D721Med (cell line): ENCODE measurements at regions not wholly inside any gene's neighbourhood (a gene's known extent, or its start where the extent isn't known, plus 50 kb on each side); places are given as distances from the start of the nearest gene placed in this dataset.

Experiments
- DNase-seq: peaks from one replicate; pipeline ENCODE4 v3.0.0; 2011; ENCODE audit warnings: low spot score; ENCODE audit not compliant: insufficient read length
- FAIRE-seq: peaks from 2 replicates; lab custom pipeline; 2011; peaks lifted over from hg19 to GRCh38; lab: Jason Lieb, UNC
- CTCF ChIP-seq: IDR thresholded peaks from 2 replicates; pipeline ENCODE4 v1.5.1; 2012; ENCODE audit warnings: mild to moderate bottlenecking, control low read depth; ENCODE audit not compliant: insufficient read depth; ENCODE audit errors: missing control alignments

GRCh38 chr4:152118819-152119553 is 358.2 kb upstream of the GATB start:
- no peak for DNase-seq
- no peak for FAIRE-seq
- TF ChIP-seq CTCF: no peak

GRCh38 chr4:152117933-152118507 is 357.2 kb upstream of the GATB start:
- no peak for FAIRE-seq
- no peak for DNase-seq
- TF ChIP-seq CTCF: no peak

- no peak for TF ChIP-seq CTCF
- no peak for DNase-seq
- FAIRE-seq: no peak
Measured at GRCh38 chr4:152117520-152117919, 356.7 kb upstream of the GATB start.

- FAIRE-seq (no peak), DNase-seq (no peak)
- TF ChIP-seq CTCF: no peak
Measured at GRCh38 chr4:152117054-152117453, 356.2 kb upstream of the GATB start.

DNA sequence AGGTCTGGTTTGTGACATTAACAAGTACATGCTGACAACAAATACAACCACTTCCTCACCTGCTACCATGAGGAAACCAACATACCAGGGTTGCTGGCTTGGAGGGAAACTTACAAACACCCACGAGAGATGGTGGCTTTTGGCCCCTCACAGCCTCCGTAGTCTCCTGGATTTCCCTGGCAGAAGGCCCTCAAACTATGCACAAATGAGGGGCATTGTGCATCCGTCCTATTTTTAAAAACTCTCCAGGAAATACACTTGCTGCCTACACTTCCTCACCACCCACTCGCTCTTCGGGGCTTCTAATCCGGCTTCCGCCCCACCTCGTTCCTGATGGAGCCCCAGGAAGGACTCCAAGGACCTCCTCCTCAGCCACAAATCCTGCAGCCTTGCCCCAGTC is 355.0 kb upstream of the GATB start:
- no peak for TF ChIP-seq CTCF
- DNase-seq (no peak), FAIRE-seq (no peak)

- DNase-seq (no peak), FAIRE-seq (no peak)
- TF ChIP-seq CTCF: no peak
Measured at GRCh38 chr4:152115118-152115517, 354.3 kb upstream of the GATB start.

- FAIRE-seq (no peak), DNase-seq (no peak)
- no peak for TF ChIP-seq CTCF
Measured at GRCh38 chr4:152114562-152114961, 353.8 kb upstream of the GATB start.
